GM19043 (cell line): ENCODE measurements at regions not wholly inside any gene's neighbourhood (a gene's known extent, or its start where the extent isn't known, plus 50 kb on each side); places are given as distances from the start of the nearest gene placed in this dataset.

Experiments used
- ATAC-seq: cut with Tn5 transposase; IDR thresholded peaks from one replicate; pipeline ENCODE4 v1.9.1; 2021; ENCODE audit warnings: low read depth; ENCODE audit not compliant: unreplicated experiment

DNA sequence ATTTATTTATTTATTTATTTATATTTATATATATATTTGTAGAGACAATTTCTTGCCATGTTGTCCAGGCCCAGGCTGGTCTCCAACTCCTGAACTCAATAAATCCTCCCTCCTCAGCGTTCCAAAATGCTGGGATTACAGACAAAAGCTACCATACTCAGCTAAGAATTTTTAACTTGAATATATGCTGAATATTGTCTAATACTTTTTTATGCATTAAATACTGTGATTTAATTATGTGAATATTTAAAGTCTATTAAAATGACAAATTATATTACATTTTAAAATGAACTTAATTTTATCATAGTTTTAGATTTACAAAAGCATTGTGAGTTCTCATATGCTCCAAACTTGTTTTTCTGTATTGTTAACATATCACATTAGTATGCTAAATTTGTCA lies 1022.4 kb downstream of the GRIK2 start:
- ATAC-seq: no peak

GRCh38 chr6:102411796-102412195 lies 1018.3 kb downstream of the GRIK2 start:
- ATAC-seq: no peak

DNA sequence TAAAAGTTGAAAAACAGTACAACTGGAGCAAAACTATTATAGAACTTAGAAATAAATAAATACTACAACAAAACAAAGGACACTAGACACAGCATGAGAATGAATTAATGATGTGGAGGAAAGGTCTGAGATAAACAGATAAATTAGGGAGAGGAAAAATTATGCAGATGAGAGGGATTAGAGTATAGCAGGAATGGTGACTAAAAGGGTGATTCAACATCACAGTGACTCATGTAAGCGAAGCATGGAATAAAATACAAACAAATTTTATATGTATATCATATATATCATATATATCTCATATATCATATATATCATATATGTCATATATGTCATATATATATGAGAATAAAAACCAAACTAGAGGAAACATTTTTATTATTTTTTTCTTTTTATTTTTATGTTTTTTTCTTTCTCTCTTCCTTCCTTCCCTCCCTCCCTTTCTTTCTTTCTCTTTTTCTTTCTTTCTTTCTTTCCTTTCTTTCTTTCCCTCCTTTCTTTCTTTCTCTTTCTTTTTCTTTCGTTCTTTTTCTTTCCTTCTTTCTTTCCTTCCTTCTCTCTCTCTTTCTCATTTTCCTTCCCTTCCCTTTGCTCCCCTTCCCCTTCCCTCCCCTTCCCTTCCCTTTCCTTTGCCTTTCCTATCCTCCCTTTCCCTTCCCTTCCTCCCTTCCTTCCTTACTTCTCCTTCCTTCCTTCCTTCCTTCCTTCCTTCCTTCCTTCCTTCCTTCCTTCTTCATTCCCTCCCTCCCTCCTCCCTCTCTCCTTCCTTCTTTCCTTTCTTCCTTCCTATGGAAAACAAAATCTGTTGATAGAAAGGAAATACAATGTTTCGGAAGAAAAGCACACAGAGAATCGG lies 1014.6 kb downstream of the GRIK2 start:
- no peak for ATAC-seq

GRCh38 chr6:102405860-102406259 lies 1012.4 kb downstream of the GRIK2 start:
- no peak for ATAC-seq

GRCh38 chr6:102402635-102403329 lies 1009.3 kb downstream of the GRIK2 start:
- ATAC-seq: no peak

DNA sequence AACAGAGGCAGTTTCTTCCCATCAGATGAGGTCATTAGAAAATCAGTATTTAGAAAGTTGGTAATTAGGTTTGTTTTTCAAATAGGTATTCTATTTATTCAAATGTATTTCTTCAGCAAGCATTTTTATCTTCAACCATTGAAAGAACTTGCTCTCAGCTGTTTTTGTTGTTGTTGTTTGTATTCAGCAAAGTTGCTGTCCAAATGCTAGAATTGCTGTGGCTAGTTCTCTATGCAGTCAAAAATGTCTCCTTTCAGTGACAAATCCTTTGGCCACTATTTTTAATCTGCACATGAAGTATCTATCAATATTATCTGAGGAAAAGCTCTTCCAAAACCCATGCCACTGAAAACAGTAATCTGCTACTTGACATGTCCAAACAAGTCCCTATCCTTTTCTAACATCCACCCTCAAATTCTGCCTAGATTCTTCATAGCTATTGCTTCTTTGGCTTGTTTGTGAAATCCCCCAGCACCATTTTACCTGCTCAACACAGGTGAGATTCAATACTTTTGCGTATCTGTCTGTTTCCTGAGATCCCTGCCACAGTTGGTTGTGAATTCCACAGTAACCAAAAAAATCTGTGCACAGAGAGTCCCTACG lies 1005.4 kb downstream of the GRIK2 start:
- ATAC-seq: no peak

DNA sequence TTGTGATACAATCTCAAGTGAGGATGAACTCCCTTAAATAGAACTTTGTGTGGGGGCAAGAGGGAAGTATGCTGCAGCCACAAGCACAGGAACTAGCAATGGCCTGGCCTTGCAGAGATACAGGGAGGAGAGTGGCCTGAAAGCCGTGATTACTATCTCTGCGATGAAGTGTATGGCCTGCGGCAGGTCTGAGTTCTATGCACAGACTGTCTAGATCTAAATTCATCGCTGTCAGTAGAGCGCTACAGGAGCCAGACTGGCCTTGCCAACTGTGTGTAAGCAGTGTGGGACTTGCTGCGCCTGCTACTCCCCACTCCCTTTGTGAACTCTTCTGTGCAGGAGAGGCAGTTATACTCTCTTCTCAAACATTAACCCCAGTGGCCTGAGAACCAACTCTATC lies 997.0 kb downstream of the GRIK2 start:
- ATAC-seq: no peak

GRCh38 chr6:102389994-102390393 lies 996.5 kb downstream of the GRIK2 start:
- ATAC-seq: no peak

DNA sequence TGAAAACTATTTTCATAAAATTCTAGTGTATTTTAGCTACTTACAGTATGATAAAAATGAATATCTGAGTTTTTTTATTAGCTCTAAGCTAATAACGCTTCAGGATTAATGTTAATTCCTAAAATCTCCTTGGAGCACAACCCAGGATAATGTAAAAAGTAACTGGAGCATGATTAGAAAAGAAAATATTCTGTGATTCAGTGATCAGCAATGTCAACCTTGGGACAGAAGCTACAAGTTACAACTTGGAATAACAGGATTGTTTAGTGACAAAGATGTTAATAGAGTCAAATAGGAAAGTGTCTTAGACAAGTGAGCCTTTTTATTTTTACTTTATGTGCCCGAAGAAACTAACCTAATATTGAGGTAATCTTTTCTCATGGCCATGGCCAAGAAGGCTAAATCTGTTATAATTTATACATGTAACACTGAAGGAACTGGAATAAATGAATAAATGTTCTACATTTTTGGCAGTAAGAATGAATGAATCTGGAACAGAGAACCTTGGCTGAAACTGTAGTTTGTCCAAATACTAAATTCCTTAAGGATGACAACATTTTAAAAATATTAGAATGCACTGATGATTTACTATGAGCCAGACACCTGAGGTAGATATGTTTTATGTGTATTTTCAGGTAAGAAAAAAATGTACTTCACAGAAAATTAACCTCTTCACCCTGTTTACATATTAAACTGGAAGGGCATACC lies 994.0 kb downstream of the GRIK2 start:
- no peak for ATAC-seq

GRCh38 chr6:102381203-102381602 lies 987.7 kb downstream of the GRIK2 start:
- ATAC-seq: no peak

DNA sequence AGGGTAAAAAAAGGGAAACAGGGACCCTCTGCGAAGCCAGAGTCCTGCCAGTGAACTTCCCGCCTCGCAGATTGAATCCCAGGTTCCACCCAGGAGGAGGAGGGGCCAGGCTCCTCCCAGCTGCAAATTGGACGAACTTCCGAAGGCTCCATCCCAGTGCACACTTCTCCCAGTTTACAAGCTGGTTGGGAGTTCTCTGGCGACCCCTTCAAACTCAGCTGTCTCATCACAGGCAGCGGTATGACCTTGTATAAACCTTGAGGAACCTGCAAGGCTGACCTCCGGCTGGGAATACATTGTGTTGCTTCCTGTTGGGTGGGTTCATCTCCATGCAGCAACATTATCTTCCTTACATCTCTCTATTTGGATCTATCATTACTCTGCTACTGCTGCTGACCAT lies 962.7 kb downstream of the GRIK2 start:
- ATAC-seq: no peak

- ATAC-seq: no peak
These were observed 962.1 kb downstream of the GRIK2 start for GRCh38 chr6:102355578-102355977.

DNA sequence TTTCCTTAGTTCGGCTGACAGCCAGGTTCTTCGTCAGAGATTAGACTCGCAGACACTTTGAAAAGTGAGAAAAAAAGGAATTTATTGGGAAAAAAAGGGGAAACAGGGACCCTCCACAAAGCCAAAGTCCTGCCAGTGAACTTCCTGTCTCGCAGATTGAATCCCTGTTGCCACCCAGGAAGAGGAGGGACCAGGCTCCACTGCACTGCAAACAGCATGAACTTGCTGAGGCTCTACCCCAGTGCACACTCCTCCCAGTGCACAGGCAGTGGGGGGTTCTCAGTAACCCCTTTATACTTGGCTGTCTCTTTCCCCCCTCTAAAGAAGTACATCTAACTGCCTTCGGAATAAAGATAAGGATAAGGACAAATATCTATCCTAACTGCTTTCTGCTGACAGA lies 959.0 kb downstream of the GRIK2 start:
- no peak for ATAC-seq

DNA sequence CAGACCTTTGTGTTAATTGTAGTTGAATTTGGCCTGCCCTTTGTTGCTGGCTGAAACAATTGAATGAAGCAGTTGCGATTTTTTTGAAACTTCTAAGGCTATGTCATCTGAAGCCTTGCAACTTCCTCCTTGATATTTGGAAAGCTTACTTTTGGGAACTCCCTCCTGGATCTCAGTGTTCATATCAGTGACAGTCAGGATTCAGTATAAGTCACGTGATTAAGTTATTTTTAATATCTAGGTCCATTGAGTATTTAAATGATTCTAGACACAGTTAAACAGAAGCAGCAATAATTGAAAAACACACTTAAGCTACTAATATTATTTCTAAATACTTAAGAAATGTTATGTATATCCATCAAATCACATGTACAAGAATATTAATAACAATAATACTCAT lies 951.3 kb downstream of the GRIK2 start:
- ATAC-seq: no peak

GRCh38 chr6:102340311-102340710 lies 946.8 kb downstream of the GRIK2 start:
- no peak for ATAC-seq

DNA sequence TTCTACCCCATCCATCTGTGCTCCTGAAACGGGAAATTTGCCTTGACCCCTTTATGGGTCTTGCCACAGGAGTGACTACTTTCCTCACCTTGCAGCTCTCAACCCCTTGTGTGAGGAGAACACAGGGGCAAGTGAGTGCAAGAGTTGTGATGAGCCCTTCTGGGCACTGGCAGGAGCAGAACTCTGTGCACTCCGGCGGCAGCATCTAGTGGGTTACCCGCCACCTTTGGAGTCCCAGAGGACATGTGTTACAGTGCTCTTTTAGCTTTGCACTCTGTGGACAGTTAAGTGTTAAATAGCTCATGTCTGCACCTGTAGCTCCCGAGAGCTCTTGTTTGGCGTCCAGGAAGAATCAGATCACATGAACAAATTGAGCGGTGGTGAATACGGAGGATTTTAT lies 940.2 kb downstream of the GRIK2 start:
- ATAC-seq: no peak

DNA sequence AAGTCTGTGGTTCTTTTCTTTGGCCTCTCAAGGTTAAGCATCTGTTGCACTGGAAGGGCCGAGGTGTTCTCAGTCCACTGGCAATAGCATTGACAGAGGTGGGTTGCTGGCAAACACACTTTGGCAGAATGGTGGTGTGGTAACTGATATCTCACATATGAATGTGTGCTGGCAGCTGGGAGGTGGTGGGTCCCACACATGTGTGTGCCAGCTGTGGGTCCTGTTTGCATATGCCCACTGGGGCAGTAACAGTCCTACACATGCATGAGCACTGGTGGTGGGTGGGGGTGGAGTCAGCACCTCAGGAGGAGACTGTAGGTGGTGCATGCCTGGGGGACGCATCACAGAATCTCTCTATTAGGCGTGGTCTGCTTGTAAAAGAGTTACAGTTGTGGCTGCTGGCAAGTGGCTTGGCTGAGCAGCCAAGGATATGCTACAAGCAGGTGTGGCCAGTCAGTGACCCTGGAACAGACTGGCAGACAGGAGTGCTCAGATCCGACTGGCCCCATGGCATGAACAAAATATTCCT lies 934.3 kb downstream of the GRIK2 start:
- ATAC-seq: no peak

DNA sequence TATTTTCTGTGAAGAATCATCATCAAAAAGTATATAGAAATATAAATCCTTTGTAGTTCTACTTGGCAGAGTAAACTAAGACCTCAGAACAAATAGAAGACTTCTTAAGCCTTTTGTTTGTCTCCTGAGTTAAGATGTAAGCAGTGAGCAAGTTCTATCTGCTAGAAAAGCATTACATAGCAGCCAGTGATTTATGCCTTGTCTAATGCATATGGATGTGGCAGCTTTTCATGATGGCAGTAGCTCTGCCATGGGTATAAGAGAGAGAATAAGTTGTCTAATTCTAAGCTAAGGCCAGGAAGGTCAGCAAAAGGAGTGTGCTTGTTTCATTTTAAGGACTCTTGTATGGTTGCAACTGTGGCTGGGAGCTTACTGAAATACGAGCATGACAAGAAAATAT lies 920.2 kb downstream of the GRIK2 start:
- ATAC-seq: no peak

GRCh38 chr6:102309700-102310099 lies 916.2 kb downstream of the GRIK2 start:
- ATAC-seq: no peak

GRCh38 chr6:102300350-102300749 lies 906.8 kb downstream of the GRIK2 start:
- no peak for ATAC-seq

DNA sequence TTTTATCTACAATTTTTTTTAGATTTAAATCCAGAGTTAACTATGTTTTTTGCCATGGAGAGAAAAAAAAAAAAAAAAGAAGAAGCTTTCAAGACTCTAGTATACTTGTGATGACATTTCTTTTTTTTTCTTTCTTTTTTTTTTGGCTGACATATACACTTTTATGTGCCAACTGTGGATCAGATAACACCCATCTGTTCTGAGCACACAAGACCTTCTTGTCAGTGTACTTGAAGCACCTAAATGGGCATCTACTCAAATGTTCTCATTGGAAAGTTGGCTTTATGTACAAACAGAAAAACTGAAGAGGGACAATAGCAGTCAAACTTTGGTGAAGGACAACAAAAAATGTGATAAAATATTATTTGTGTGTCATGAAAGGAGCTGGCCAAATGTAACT lies 904.5 kb downstream of the GRIK2 start:
- no peak for ATAC-seq
